ENCODE measurements at regions not wholly inside any gene's neighbourhood (a gene's known extent, or its start where the extent isn't known, plus 50 kb on each side); places are given as distances from the start of the nearest gene placed in this dataset.

DNA sequence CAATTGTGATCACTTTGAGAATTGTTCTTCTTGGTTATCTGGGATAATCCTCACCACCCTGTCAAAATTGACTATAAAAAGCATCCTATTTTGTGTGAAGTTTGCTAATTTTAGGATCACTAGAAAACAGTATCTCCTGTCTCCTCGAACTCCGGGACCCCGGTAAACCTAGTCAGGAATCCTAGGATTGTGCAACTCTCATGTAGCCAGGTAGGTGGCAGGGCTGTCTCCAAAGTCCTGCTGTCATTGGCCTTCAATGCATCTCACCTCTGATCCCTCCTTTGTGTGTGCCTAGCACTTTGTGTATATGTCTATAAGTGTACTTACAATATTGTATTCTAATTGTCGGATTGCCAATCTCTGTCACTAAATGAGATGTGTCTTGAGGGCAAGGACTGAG is 1564.8 kb downstream of the RPA4 start:
- DNase-seq: no peak

GRCh38 chrX:98452456-98452855 is 1568.7 kb downstream of the RPA4 start:
- TF ChIP-seq, protein P1, sequence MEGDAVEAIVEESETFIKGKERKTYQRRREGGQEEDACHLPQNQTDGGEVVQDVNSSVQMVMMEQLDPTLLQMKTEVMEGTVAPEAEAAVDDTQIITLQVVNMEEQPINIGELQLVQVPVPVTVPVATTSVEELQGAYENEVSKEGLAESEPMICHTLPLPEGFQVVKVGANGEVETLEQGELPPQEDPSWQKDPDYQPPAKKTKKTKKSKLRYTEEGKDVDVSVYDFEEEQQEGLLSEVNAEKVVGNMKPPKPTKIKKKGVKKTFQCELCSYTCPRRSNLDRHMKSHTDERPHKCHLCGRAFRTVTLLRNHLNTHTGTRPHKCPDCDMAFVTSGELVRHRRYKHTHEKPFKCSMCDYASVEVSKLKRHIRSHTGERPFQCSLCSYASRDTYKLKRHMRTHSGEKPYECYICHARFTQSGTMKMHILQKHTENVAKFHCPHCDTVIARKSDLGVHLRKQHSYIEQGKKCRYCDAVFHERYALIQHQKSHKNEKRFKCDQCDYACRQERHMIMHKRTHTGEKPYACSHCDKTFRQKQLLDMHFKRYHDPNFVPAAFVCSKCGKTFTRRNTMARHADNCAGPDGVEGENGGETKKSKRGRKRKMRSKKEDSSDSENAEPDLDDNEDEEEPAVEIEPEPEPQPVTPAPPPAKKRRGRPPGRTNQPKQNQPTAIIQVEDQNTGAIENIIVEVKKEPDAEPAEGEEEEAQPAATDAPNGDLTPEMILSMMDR (IDR thresholded peaks at IDR 0.05; ENCODE audit: low read depth, low read length, missing control alignments): no peak
- no peaks in the 10 kb centered on the region for H3K36me3 ChIP-seq (replicated peaks)
- in situ Hi-C loops (cut with HindIII; ENCODE audit: low pct_ligation_motif_present, low sequenced_read_pairs): no loop called here
- no peaks in the 10 kb centered on the region for H3K27me3 ChIP-seq (replicated peaks)
- no peak overlapping the region for H3K27ac ChIP-seq
- no peak overlapping the region for H3K4me3 ChIP-seq (ENCODE audit: low read depth, low read length)
- no peak for DNase-seq

More for the DNA sequence above, 1564.8 kb downstream of the RPA4 start:
- H3K36me3 ChIP-seq (replicated peaks): no peaks in the 10 kb centered on the region
- TF ChIP-seq, protein P1 (IDR thresholded peaks at IDR 0.05; ENCODE audit: low read depth, low read length, missing control alignments): no peak
- H3K27me3 ChIP-seq (replicated peaks): no peaks in the 10 kb centered on the region
- in situ Hi-C loops (cut with HindIII; ENCODE audit: low pct_ligation_motif_present, low sequenced_read_pairs): no loop called here
- no peak overlapping the region for H3K4me3 ChIP-seq (ENCODE audit: low read depth, low read length)
- no peak overlapping the region for H3K27ac ChIP-seq

GRCh38 chrX:98459669-98460068 is 1576.0 kb downstream of the RPA4 start:
- TF ChIP-seq, protein P1 (IDR thresholded peaks at IDR 0.05; ENCODE audit: low read depth, low read length, missing control alignments): no peak
- Histone ChIP-seq H3K27me3 (replicated peaks) (no peaks in the 10 kb centered on the region), H3K4me3 (ENCODE audit: low read depth, low read length) (no peak overlapping the region), H3K27ac (no peak overlapping the region), H3K36me3 (replicated peaks) (no peaks in the 10 kb centered on the region)
- DNase-seq: no peak
- in situ Hi-C loops (cut with HindIII; ENCODE audit: low pct_ligation_motif_present, low sequenced_read_pairs): no loop called here

DNA sequence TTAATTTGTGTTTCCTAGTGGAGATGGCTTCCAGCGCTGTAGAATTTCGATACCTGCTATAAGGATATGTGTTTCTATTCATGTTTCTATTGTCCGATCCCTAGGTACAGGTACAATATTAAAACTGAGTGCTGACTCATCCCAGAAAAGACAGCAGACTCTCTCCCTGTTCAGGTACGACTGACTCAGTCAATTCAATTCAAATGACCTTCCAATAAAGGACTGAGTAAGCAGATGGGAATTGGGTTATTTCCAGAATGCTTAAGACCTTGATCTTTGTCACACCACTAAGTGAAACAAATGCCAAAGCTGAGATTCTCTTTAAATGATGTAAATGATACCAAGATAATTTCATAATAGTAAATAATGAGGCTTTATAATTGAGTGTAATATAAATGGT is 1596.9 kb downstream of the RPA4 start:
- H3K27me3 ChIP-seq (replicated peaks): no peaks in the 10 kb centered on the region
- in situ Hi-C loops (cut with HindIII; ENCODE audit: low pct_ligation_motif_present, low sequenced_read_pairs): no loop called here
- no peak overlapping the region for H3K27ac ChIP-seq
- H3K36me3 ChIP-seq (replicated peaks): no peaks in the 10 kb centered on the region
- no peak overlapping the region for H3K4me3 ChIP-seq (ENCODE audit: low read depth, low read length)
- TF ChIP-seq, protein P1 (IDR thresholded peaks at IDR 0.05; ENCODE audit: low read depth, low read length, missing control alignments): no peak
- no peak for DNase-seq

DNA sequence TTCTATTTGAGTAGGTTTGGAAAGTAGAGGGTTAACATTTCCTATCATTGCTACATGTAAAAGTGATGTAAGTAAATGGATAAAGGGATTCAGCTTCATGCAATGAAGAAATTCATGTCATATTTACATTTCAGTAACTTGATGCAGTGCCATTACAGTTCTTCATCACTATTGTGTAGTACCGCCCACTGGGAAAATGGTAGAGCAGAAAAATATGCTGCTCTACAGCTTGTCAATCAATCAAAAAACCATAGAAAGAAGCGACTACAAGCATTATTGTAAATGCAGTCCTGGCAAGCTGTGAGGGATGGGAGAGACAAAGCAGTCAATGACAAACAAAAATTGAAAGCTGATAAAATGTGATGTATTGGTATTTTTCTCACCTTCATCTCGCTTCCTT is 1597.9 kb downstream of the RPA4 start:
- no peak for DNase-seq
- Histone ChIP-seq H3K36me3 (replicated peaks) (no peaks in the 10 kb centered on the region), H3K27me3 (replicated peaks) (no peaks in the 10 kb centered on the region), H3K27ac (no peak overlapping the region), H3K4me3 (ENCODE audit: low read depth, low read length) (no peak overlapping the region)
- in situ Hi-C loops (cut with HindIII; ENCODE audit: low pct_ligation_motif_present, low sequenced_read_pairs): no loop called here
- TF ChIP-seq, protein P1 (IDR thresholded peaks at IDR 0.05; ENCODE audit: low read depth, low read length, missing control alignments): no peak

- H3K36me3 ChIP-seq (replicated peaks): no peaks in the 10 kb centered on the region
- no peaks in the 10 kb centered on the region for H3K27me3 ChIP-seq (replicated peaks)
- TF ChIP-seq, protein P1 (IDR thresholded peaks at IDR 0.05; ENCODE audit: low read depth, low read length, missing control alignments): no peak
- DNase-seq: no peak
- H3K27ac ChIP-seq: no peak overlapping the region
- in situ Hi-C loops (cut with HindIII; ENCODE audit: low pct_ligation_motif_present, low sequenced_read_pairs): no loop called here
- H3K4me3 ChIP-seq (ENCODE audit: low read depth, low read length): no peak overlapping the region
Measured at GRCh38 chrX:98490670-98491069, 1607.0 kb downstream of the RPA4 start.

Data from brain microvascular endothelial cell (primary cell).